IPS DF 19.7 (cell line): ENCODE measurements at regions not wholly inside any gene's neighbourhood (a gene's known extent, or its start where the extent isn't known, plus 50 kb on each side); places are given as distances from the start of the nearest gene placed in this dataset.

Experiments
- DNase-seq: peaks from one replicate; pipeline ENCODE4 v3.0.0-alpha.2; 2013; ENCODE audit warnings: low read depth, low spot score

- DNase-seq = no peak
Measured at GRCh38 chr12:108075561-108075960, 53.5 kb upstream of the WSCD2 start.

DNA sequence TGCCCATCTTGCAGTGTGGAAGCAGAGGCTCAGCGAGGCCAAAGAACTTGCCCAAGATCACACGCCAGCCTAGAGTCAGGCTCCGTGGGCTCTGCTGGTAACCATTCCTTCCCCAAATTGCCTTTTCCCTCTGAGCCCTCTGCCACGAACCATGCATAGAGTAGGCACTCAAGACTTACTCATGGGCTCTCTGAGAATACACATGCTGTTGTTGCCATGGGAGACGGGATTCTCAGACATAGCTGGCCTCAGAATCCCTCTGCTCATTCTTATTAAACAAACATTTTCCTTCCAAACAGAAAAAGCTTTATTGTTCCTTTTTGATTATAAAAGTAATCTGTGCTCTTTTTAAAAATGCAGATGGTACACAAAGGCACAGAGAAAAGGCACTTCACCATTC lies 52.5 kb upstream of the WSCD2 start:
- DNase-seq = no peak

- no peak for DNase-seq
Measured at GRCh38 chr12:108078428-108078827, 50.7 kb upstream of the WSCD2 start.
